ENCODE measurements at regions not wholly inside any gene's neighbourhood (a gene's known extent, or its start where the extent isn't known, plus 50 kb on each side); places are given as distances from the start of the nearest gene placed in this dataset.

DNA sequence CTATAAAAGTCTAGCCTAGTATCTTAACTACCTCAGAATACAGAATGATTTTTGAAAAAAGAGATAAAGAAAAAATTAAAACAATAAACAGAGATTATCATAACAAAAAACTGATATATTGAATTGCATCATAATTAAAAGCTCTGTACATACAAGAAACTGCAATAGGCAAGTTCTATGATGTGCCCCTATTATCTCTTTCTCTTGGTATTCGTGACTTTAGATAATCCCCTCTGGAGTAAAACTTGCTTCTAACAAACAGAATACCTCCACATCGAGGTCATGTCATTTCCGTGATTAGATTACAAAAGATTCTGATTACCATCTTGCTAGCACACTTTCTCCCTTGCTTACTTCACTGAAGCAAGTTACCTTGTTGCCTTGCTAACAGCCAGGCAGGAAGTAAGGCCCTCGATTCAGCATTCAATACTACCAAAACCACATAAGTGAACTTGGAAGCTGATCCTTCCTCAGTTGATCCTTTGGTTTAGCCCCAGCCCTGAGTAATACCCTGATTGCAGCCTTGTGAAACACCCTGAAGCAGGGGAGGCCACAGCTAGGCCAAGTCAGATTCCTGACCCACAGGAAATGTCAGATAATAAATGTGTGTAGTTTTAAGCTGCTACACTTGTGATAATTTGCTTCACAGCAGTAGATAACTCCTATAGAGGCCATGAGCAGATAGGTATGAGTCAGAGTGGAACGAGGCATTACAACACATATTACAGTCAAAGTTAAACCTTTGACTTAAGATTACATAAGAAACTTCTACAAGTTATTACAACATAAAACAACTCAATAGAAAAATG, 53.7 kb upstream of the TMX4 start:
- DNase-seq (ENCODE audit: low read depth), result peak; percentile 35

DNA sequence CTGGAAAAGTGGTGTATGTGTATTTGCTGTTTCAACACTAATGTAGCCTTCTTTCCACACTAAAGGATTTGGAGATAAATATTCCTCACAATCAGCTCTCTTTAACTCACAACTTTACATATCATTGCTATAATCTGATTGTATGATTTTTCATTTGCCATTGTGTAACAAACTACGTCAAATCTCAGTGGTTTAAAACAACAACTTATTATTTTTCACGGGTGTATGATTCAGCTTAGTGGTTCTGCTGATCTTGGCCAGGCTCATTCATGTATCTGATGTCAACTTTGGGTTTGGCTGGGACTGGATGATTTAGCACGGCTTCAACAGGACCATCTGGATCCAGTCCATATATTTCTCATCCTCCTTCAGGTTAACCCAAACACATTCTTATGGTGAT, 55.4 kb upstream of the TMX4 start:
- DNase-seq (ENCODE audit: low read depth), result no peak

DNA sequence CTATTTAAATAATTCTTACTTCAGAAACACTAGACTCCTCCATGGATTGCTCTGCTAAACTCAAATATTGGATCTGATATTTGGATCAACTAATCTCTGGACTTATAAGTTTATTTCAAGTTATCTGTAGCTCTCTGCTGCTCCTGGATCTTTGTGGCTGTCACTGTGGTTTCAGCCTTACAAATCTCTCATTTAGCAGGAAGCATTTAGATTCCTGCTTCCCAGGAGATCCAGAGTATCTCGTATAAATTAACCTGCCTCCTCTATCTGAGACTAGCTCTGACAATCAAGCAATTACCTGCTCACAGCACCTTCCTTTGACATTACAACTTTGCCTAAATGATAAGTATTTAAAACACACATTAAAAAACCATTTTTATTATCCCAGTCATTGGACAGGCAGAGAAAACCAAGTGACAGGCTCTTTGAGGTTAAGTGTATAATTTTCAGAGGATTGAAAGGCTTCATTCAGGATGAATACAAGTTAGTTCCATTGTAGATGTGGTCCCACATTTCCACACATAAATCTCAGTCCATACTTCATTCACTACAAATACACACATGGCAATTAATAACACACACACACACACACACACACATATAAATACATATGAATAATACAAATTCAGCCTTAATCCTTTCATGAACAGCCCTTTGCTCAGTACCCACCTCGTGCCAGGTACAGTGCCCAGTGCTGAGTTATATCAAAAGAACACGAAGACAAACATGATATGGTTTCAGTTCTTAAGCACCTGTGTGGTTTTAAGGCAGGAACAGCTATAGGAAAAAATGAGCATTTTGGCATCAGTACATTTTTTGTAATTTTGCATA, 55.5 kb upstream of the PLCB1 start:
- no peak for DNase-seq (ENCODE audit: low read depth)

DNA sequence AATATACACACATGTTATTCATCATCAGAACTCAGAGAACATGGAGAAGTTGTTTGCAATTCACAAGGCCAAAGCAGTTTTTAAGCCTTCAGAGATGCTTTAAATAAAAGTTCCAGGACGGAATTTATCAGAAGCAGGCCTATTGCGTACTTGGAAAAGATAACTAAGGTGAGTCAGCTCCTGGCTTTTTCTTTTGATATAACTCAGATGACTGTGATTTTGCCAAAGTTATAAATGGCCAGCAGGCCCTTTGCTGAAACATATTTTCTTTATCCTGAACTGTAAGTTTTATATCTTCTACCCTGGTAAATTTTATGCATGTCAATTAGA, 55.0 kb upstream of the PLCB1 start:
- no peak for DNase-seq (ENCODE audit: low read depth)

DNA sequence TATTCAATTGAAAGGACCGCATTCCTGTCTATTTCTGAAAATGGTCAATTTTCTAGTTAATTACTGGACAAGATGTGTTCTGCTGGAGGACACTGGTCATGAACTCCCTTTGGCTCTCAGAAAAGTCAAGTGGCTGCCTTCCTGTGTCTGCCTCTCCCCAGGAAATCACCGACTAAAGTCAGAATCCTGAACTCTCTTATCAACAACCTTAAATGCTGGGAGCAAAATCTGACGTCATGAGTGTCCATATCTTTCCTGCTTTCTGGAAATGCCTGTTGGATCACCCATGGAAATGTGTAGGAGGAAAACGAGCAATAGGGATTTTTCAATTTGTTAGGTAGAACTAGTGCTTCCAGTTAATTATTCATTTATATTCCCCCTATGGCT, 53.5 kb upstream of the PLCB1 start:
- DNase-seq (ENCODE audit: low read depth), result no peak

DNA sequence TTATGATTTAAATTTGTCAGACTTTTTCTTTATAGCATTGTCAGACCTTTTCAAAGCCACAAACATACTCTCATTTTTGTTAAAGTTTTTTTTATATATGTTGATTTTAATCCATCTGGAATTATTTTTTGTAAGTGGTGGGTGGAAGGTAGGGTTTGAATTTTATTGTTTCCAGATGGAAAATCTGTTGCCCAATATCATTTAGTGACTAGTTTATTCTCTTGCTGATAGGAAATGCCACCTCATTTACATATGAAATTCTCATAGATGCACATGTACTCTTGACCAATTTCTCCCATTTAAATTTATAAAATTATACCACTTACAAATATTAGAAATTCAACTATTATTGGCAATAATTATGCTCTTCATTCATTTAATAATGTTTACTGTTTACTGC, 52.1 kb upstream of the PLCB1 start:
- no peak for DNase-seq (ENCODE audit: low read depth)

DNA sequence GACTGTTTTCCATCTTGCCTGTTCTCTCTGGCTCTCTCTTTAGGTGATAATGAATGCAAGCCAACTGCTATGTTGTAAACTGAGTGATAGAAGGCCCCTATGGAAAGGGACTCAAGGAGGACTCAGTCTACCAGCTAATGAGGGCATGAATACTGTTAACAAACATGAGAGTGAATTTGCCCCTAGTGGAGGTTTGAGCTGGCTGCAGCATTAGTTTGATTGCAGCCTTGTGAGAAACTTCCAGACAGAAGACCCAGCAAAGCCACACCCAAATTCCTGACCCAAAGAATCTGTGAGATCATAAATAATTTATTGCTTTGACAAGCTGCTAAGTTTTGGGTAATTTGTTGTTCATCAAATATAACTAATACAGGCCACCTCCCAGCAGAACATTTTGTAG, 50.0 kb upstream of the PLCB1 start:
- DNase-seq (ENCODE audit: low read depth), result peak; percentile 67
